ENCODE measurements at regions not wholly inside any gene's neighbourhood (a gene's known extent, or its start where the extent isn't known, plus 50 kb on each side); places are given as distances from the start of the nearest gene placed in this dataset.

DNA sequence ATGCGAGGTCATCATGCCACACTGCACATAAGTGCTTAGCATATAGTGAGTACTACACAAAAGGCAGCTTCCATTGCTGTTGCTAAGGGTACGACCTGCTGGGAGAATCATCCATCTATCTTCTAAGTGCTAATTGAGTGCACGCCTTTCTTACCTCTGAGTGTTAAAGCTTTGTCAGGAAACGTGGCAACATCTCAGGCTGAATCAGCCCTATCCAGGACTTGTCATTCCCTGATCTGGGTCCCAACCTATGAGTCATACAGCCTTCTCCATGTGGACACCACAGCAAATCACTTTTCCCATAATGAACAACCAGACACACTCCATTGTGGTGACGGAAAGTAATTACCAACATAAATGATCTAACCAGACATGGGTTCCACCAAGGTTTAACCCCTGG, 201.1 kb upstream of the MAF start:
- TF ChIP-seq, protein P1, sequence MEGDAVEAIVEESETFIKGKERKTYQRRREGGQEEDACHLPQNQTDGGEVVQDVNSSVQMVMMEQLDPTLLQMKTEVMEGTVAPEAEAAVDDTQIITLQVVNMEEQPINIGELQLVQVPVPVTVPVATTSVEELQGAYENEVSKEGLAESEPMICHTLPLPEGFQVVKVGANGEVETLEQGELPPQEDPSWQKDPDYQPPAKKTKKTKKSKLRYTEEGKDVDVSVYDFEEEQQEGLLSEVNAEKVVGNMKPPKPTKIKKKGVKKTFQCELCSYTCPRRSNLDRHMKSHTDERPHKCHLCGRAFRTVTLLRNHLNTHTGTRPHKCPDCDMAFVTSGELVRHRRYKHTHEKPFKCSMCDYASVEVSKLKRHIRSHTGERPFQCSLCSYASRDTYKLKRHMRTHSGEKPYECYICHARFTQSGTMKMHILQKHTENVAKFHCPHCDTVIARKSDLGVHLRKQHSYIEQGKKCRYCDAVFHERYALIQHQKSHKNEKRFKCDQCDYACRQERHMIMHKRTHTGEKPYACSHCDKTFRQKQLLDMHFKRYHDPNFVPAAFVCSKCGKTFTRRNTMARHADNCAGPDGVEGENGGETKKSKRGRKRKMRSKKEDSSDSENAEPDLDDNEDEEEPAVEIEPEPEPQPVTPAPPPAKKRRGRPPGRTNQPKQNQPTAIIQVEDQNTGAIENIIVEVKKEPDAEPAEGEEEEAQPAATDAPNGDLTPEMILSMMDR (IDR thresholded peaks at IDR 0.05; ENCODE audit: low read depth, low read length, missing control alignments), result no peak
- DNase-seq (ENCODE audit: extremely low read depth, low read depth), result no peak
- no peak overlapping the region for H3K4me3 ChIP-seq (replicated peaks; ENCODE audit: low read depth, low read length)

DNA sequence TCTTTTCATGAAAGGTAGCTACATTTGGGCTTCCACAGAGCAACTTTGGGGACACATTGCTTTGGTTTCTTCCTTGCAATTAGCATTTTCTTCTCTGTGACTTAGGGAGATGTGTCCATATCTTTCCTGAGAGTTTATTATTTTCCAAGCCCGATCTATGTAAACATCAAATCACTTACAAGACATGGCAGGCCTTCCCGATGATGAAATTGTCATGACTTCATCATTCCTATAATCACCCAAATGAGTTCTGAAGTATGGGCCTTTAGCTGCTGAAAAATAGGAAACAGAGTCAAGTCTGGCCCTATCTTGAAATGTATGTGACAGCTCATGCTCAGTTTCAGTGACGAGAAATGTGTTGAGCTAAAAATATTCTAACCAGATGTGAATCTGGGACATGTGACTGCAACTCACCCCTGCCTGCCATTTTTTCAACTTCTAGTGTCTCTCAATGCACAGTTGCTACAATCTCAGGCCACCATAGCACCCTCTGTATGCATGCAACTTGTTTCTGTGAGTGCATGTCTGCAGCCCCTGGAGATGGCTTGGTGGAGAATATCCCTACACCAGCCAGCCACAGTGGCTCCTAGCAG, 199.6 kb upstream of the MAF start:
- TF ChIP-seq, protein P1 (IDR thresholded peaks at IDR 0.05; ENCODE audit: low read depth, low read length, missing control alignments), result no peak
- no peak for DNase-seq (ENCODE audit: extremely low read depth, low read depth)
- no peak overlapping the region for H3K4me3 ChIP-seq (replicated peaks; ENCODE audit: low read depth, low read length)

DNA sequence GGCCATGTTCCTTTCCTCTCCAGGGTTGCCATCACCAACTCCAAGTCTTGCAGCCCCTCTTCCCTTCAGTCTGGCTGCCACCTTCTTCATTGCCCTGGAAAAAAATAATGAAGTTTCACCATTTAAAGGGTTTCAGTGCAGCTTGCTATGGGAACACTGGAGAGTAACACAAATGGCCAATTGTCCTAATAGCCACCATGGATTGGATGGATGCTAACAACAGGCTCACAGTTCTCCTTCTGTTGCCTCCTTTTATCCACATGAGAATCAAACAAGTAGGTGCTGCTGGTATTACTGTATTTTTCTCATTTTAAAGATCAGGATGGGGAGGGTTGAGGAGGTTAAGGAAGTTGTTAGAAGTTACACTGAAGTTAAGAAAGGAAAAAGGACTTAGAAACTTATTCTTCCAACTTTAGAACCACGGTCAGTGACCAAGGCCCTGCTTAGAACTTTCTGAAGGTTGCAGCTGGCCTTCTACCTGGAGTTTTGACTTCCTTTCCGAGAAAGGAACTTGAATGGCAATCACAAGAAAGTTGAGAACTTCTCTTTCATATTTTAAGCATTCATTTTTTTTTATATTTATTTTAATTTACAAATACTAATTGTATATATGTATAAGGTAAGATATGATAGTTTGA, 198.0 kb upstream of the MAF start:
- DNase-seq (ENCODE audit: extremely low read depth, low read depth), result no peak
- TF ChIP-seq, protein P1 (IDR thresholded peaks at IDR 0.05; ENCODE audit: low read depth, low read length, missing control alignments), result no peak
- H3K4me3 ChIP-seq (replicated peaks; ENCODE audit: low read depth, low read length), result no peak overlapping the region

DNA sequence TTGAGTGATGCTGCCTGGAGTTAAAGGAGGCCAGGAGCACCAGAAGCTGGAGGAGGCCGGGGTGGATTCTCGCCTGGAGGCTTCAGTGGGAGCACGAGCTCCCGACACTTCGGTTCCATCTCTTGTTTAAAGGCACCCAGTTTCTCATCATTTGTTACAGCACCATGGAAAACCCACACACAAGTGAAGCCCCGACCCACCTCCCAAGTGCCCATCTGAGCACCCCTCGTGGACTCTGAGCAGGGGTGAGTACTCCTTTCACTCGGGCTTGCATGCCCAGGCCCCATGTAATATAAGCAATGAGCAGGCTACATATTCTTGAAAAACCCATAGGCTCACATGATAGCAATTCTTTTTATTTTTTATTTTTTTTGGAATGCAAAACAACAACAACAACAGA, 196.9 kb upstream of the MAF start:
- TF ChIP-seq, protein P1 (IDR thresholded peaks at IDR 0.05; ENCODE audit: low read depth, low read length, missing control alignments), result no peak
- H3K4me3 ChIP-seq (replicated peaks; ENCODE audit: low read depth, low read length), result no peak overlapping the region
- no peak for DNase-seq (ENCODE audit: extremely low read depth, low read depth)

DNA sequence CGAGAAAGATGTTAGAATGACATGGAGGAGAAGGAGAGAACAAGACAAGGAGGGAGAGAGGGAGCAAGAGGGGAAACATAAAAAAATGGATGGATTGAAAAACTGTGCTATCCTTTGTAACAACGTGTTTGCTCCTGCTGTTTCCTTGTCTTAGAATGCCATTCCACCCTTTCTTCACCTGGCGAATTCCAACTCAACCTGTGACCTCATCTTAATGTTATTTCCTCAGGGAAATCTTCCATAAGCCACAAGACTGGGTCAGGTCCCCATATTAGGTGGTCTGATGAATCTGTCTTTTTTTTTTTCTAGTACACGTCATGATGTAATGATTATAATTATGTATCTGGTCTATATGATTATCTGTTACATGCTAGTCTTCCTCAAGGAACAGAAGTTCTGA, 195.0 kb upstream of the MAF start:
- H3K4me3 ChIP-seq (replicated peaks; ENCODE audit: low read depth, low read length), result no peak overlapping the region
- DNase-seq (ENCODE audit: extremely low read depth, low read depth), result no peak
- TF ChIP-seq, protein P1 (IDR thresholded peaks at IDR 0.05; ENCODE audit: low read depth, low read length, missing control alignments), result no peak

DNA sequence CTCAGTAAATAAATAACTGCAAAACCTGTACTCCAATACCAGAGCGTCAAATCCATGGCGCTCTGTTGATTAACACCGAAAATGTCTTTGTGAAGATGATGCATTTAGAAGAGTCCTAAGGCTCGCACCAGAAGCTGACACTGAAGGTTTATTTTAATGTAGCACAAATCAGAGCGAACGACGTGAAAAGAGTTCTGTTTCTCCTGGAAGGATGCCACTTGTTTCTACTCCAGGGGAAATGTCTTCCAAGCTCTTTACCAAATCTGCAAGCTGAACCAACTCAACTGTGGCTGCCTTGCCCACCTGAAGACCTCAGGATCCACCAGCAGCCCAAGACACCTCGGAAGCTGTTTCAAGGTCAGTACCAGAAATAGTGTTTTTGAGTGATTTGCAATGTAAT, 194.4 kb upstream of the MAF start:
- TF ChIP-seq, protein P1 (IDR thresholded peaks at IDR 0.05; ENCODE audit: low read depth, low read length, missing control alignments), result no peak
- no peak overlapping the region for H3K4me3 ChIP-seq (replicated peaks; ENCODE audit: low read depth, low read length)

More for the DNA sequence above, 194.4 kb upstream of the MAF start:
- no peak for DNase-seq (ENCODE audit: extremely low read depth, low read depth)
